NCI-H1105 (cell line): ENCODE measurements at regions not wholly inside any gene's neighbourhood (a gene's known extent, or its start where the extent isn't known, plus 50 kb on each side); places are given as distances from the start of the nearest gene placed in this dataset.
A peak's percentile ranks its signal among the peaks of the same experiment; 100 is the strongest.

Experiments used
- DNase-seq: peaks from one replicate; lab custom pipeline; 2025; lab: John Stamatoyannopoulos, UW

DNA sequence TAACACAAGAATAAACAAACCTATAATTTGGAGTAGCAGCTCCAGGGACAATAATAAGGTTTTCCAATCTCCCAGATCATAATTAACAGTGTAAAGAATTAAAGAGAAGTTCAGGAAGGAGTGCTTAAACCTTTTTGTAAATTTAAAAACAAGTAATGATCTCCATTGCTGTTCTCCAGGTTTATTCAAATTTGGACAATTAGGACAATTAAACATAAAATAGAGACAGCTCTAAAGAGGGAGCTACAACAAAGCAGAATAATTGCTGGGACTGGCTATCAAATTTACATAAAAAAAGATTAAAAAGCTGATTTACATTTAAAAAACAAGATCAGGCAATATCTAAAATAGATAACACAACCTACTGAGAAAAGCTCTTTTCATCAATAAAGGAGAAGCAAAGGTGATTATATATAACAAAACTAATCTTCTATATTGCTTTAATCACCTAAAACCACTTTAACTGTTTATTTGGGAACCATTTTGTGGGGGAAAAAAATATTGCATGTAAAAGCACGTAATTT is 80.1 kb upstream of the CREB1 start:
- no peak for DNase-seq

DNA sequence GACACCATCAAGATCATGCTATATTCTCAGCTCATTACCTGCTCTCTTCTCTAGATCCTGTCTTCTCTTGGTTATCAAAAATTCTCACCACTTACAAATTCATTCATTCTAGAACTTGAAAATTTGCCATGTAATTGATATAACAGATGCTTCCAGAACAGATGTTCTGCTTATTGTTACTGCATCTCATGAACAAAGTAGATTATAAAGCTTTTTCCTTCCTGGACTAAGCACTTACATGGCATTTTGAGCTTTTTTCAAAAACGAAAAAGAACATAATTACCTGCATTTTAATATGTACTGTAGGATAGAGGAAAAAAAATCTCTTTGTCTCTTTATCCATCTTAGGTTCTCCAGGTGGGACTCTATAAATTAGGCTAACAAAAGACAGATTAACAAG is 79.6 kb upstream of the CREB1 start:
- DNase-seq = no peak

DNA sequence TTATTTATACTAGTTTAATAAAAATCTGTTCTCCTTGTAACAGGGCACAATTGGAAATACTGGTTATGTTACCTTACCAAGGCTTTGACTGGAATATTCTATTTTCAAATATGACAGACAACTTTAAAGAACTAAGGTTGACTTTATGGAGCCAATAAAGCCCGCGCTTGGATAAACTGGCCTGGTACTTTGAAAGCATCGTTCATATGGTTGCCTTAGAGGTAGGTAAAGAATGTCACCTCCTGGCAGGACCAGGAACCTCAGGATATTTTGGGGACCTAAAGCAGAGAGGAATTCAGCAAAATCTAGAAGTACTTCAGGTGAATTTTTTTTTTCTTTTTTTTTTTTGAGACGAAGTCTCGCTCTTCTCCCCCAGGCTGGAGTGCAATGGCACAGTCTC is 71.2 kb upstream of the CREB1 start:
- no peak for DNase-seq

DNA sequence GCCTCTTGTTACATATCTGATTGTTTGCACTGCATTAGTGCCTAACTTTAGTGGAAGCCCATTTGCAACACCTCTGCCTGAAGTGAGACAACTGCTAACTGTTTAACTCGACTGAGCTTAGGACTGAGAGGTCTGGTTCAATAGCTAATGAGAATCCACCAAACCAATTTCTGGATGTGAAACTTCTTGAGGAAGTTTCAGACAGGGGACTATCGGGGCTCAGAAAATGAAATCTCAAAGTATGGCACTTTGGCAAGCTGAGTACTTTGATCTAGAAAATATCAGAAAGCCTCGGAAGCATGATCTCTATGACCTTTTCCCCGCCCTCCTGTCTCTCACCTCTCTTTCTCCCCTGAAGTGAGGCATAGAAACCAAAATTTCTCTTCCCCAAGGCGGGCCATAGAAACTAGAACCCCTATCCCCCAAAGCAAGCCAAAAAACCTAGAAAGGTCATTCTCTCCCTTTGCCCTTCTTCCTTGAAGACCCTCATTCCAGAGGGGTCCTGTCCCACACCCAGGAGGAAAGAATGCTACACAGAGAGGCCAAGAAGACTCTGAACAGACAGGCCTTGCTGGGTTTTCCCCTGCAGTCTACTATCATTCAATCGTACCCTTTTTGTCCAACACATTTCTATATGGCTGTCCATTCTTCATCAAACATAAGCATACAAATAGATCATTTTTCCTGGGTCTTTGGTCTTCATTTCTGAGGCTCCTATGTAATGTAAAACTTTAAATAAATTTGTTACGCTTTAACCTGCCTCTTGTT is 69.6 kb upstream of the CREB1 start:
- DNase-seq = no peak

DNA sequence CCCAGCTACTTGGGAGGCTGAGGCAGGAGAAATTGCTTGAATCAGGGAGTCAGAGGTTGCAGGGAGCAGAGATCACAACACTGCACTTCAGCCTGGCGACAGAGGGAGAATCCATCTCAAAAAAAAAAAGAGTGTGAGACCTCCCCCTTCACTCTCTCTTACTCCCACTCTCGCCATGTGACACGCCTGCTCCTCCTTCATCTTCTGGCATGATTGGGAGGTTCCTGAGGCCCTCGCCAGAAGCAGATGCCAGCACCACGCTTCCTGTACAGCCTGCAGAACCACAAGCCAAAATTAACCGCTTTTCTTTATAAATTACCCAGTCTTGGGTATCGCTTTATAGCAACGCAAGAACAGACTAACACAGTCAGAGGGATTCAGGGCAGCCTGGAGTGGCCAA is 66.3 kb upstream of the CREB1 start:
- no peak for DNase-seq

DNA sequence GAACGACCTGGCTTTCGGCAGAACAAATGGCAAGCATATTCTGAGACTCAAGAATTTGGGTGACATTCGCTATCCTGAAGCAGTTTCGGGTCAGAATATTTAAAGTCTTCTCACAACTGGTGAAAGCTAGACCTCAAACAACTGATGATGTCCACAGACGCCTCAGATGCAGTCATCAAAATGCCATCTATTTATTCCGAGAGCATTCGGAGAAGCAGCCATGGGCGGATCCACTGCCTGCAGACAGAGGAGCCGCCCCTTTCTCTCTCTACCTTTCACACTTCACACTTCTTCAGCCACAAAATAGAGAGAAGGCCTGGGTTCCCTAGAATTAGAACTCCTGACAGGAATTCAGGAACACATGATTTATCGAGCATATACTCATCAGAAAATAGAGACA is 65.8 kb upstream of the CREB1 start:
- DNase-seq = no peak

DNA sequence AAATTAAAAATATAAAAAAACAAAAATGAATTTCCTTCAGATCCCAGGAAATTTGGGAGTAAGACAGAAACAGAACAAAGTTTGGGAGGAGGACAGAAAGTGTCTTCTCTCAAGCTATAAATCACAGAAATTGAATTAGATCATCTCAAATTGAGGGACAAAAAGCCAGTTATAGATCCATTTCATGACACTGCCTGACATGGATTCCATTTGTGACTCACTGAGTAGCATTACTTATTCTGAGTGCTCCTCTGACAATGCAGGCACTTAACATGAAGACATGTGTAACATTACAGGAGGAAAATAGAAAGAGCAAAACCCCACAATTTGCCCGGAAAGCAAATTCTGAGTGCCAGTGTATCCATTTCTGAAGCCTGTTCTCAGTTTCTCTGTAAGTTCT is 63.9 kb upstream of the CREB1 start:
- no peak for DNase-seq

DNA sequence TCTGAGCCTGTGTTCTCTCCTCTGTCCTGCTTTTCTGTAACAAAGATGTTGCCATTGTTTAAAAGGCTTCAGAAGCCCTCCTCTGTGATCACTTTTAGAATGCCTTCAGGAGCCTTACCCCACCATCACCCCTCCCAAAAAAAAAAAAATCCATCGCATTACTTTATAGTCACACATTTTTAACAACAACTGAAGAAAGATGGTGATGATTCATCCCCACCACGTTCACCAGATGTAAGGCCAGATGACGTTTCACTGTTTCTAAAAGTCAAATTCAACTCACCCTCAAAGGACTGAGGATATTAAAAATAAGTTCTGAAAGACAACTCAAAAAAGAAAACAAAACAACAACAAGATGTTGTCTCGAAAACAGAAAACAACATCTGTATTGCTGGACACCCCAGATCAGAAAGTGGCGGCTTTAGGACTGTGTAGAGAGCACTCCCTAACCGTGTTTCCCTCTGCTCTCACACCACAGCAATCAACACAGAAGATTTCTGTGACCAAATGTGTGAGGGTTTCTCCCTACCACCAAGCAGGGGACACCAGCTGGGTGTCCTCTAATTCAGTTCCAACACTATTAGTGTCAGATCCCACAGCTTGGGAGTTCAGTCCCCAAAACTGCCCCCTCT is 61.9 kb upstream of the CREB1 start:
- no peak for DNase-seq

DNA sequence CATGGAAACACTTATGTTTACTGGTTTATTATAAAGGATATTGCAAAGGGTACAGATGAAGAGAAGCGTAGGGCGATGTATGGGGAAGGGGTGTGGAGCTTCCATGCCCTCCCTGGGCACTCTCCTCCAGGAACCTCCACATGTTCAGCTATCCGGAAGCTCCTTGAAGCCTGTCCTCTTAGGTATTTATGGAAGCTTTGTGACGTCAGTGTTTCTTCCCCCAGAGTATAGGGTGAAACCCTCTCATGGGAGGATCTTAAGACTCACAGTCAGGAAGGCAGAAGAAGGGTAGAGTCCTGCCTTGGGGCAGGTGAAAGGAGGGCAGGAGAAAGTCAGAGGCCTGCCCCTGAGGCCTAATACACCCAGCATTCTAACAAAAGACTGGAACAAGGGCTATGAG is 61.3 kb upstream of the CREB1 start:
- DNase-seq = no peak

DNA sequence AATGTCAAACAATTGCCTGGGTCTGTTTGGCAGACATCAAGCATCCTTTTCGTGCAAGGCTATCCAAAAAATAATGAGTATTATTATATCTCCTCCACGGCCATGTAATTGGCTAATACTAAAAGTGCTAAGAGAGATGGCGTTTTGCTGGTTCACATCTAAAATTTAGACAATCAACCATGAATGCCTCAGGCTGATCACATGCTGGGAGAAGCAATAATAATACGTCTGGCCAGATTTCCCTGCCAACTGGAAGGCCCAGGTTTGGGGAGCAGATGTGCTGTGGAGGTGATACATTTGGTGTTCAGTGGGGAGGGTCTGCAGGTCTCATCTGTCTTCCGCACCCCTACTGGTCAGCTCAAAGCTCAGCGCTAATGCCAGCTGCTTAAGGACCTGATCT is 60.3 kb upstream of the CREB1 start:
- no peak for DNase-seq

DNA sequence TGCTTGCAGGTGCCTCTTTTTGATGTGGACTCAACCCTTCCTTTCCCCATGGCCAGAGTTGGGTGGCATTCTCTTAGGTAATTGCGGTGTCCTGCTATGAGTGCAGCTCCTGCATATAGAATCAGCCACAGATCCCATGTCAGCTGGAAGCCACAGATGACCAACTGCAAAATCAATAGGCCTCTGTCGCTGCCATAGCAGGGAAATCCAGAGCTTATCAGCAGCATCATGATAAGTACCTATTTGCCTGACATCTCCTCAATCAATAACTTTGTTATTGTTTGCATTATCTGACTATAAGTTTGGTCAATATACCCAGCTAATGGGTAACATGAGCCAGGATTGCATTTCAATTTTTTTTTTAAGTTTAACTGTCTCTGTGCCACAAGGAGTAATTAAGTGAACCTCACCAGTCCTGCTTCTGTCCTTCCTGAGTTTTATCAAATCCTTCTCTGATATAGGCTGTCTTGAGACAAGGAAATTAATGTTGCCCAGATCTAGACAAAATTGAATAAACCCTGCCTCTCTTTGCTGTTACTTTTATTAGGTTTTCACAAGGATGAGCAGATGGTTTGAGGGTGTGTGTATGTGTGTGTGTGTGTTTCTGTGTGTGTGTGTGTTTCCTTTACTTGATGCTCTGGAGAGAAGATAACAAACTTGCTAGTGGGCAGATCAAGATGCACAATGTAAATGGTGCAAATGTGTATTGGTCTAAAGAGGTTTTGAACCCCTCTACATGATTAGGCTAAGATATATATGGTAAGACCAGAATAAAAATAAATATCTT is 59.6 kb upstream of the CREB1 start:
- no peak for DNase-seq

DNA sequence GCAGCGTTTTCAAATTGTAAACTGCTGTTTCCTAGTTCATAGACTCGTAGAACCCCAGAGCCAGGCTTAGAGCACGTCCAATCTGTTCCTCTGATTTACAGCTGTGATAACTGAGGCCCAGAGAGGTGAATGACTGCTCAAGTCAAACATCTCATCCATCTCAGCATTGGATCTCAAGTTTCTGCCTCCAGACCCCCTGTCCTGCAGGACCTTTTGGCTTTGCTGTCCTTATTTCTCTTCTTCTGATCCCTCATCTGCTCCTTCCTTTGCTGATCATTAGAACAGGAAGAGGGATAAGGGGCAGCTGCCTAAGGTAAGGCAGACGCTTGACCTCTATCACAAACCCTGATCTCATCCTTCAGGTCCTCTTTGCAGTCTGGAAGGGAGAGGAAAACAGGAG is 58.5 kb upstream of the CREB1 start:
- no peak for DNase-seq

DNA sequence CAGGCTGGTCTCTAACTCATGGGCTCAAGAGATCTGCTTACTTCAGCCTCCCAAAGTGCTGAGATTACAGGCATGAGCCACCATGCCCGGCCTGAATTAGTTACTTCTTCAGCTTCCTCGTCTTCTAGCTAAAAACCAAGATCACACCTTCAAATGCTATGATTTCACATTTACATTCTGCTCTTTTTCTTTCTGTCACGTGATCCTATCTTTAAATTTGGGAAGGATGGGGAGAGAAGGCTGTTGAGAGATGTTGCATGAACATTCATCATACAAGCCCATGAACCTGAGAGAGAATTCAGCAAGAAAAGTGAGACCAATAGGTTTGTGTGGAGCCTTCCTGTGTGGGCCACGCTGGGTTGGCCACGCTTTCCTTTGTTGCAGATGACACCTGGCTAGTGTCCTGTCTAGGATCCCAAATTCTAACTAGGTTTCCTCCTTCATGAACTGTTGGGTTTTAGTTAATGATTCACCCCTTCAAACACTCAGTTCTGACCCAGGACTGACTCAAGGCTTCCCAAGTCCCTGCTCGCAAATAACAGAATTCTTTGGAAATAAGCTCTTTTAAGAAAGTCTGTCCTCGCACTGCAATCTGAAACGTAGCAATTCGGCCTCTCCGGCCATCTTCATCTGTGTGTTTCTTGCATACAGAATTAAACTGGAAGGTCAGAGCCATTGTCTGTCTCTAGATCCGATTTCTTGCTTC is 57.3 kb upstream of the CREB1 start:
- no peak for DNase-seq

DNA sequence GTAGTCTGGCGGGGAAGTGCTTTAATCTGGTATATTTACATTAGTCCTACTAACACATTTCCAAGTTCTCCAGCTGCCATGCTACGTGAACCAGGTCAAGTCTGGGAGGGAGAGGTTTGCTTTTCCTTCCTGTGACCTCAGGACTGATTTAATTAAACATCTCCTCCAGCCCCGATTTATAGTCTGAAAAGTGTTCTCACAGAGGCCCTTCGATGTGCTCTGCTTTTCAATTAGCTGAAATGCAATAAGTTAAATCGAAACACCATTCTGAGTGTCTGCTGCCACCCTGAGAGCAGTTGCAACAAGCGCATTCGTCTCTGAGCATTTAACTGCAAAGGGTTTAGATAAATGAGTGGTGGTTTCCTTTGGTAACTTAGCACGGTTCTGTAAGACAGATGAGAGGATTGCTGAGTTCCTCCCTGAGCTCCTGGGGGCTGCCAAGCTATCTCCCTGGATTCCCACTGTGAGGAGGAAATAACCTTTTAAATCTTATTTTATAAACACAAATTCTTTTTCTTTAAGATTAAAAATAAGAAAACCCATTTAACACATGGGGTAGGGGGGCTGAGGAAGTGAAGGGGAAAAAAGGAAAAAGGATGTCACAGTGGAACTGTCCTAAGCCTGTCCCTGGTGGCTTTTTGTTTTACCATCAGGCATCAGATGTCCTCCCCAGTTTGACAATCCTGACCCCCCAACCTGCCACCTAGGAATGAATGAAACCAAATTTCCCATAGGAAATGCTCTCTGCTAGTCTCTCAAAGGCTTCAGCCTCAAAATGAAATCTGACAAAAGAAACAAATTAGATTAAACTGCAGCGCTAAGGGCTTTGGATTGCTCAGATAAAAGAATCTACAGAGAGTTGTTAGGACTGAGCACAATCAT is 56.5 kb upstream of the CREB1 start:
- DNase-seq = peak; percentile 37

DNA sequence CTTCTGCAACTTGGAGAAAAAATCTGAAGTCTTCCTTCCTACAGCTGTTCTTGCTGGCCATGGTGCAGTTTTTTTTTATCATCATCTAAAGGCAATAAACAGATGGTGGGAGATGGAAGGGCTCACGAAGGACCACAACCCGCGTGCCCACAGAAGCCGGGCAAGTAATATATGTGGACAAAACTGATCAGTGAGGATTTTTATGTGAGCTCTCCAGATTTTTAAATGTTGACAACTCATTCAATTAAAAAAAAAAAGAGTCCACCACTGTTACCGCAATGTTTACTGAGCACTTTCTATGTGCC is 55.9 kb upstream of the CREB1 start:
- no peak for DNase-seq

DNA sequence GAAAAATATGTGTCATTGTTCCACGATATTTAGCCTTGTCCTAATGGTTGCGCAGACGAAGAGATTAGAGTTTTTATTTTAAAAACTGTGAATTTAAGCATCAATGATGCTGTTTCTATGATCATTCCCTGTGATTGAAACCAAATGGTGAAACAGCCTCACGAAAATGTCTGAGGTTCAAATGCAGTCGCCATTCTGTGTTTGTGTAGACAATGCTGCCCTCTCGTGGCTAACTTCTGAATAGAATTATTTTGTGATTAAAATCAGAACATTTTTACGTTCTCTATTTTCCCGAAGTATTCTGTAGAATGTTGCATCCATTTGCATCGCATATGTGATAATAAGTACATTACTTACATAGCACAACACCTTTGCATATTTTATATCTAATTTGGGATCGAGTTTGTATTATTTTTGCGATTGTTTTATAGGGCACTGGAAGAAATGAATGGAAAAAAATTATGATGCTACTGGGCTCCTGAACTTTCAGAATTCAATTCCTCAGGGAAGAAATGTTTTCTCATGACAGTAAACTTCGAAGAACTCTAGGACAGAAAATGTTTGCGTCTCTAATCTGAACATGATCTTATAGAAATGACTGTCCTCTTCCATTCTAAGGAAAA is 54.8 kb upstream of the CREB1 start:
- peak; percentile 37 for DNase-seq

DNA sequence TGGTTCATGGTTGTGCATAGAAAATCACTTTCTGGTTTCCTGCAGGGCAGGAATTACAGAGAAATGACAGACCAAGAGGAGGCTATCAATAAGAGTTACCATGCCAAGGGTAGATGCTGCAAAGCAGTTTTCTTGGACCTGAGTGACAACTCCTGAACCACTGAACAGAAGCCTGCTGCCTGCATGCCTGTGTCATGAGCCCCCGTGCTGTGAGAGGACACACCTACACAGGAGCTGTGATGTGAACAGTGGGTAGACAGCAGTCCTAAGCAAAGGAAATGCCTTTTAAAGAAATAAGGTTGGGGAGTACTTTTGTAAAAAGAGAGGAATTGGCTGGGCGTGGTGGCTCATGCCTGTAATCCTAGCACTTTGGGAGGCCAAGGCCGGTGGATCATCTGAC is 54.2 kb upstream of the CREB1 start:
- DNase-seq = no peak

DNA sequence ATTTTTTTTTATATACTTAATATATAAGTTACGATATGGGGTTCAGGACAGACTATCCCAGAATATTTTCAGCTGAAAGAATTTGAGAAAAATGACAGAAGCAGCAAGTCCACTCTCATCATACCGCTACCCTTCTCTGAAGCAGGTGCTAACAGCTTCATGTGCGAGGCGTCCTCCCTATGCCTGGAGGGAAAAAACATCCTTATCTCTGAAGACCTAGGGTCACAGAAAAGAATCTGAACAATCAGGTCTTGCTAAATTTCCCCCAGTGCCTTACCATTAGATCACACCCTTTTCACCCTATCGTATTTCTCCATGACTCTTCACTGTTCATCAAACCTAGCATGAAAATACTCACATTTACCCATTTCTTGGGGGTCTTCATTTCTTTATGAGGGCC is 51.9 kb upstream of the CREB1 start:
- no peak for DNase-seq

DNA sequence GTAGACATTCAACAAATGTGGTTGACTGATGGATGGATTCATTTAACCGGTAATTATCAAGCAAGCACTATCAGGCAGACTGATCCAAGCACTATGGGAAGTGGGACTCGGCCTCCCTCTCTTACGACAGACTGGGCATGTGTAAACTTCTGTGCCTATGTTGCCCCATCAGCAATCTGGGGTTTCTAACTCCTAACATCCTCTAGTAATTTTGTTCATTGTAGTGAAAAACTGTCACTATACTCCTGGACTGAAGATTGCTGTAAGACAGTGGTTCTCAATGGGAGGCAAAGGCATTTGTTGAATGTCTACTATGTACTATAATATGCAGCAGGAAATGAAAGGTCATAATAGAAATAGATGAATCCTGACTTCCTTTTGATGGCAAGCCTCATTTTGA is 51.2 kb upstream of the CREB1 start:
- no peak for DNase-seq

DNA sequence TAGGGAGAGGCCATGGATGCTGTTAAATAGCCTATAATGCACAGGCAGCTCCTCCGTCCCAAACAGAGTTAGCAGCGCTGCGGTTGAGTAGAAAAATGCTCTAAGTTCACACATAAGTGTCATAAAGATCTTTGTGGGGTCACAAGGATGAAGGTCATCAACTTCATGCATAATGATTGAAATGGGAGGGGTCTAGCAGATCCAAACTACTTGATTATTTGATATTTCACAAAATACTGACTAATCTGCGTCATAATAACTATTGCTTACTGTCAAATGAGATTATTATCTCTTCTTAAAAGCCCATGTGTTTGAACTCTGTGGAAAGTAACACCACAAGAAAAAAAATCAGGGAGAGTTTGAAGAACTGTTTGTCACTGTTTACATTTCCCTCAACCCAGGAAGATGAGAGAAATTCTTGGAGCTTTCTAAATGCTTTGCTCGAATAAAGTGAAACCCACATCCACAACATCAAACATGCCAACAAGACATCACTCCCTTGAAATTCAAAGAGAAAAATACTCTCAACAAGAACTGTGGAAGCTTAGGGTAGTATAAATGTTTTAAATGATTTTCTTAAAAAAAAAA is 50.5 kb upstream of the CREB1 start:
- no peak for DNase-seq
